H9 (cell line): ENCODE measurements at regions not wholly inside any gene's neighbourhood (a gene's known extent, or its start where the extent isn't known, plus 50 kb on each side); places are given as distances from the start of the nearest gene placed in this dataset.

Experiments
- DNase-seq: peaks from one replicate; pipeline ENCODE4 v3.0.0-alpha.2; 2017
- H2AFZ ChIP-seq: one replicate; pipeline ENCODE4 v1.6.1; 2013; ENCODE audit warnings: mild to moderate bottlenecking, low read length, control low read depth, moderate library complexity
- H2AK5ac ChIP-seq: 2 replicates; pipeline ENCODE4 v1.6.1; 2013; ENCODE audit warnings: low read length, control low read depth, mixed read lengths; ENCODE audit not compliant: insufficient read length
- H2BK120ac ChIP-seq: one replicate; pipeline ENCODE4 v1.6.1; 2013; ENCODE audit warnings: low read depth, mild to moderate bottlenecking, low read length, control low read depth, inconsistent platforms; ENCODE audit not compliant: poor library complexity, severe bottlenecking
- H2BK12ac ChIP-seq: 2 replicates; pipeline ENCODE4 v1.6.1; 2013; ENCODE audit warnings: low read length, control low read depth, mixed read lengths, low read depth; ENCODE audit not compliant: insufficient read length
- H2BK15ac ChIP-seq: 2 replicates; pipeline ENCODE4 v1.6.1; 2013; ENCODE audit warnings: low read depth, low read length, control low read depth
- H2BK20ac ChIP-seq: one replicate; pipeline ENCODE4 v1.6.1; 2013; ENCODE audit warnings: low read depth, mild to moderate bottlenecking, low read length, control low read depth, inconsistent platforms; ENCODE audit not compliant: poor library complexity, severe bottlenecking
- H2BK5ac ChIP-seq: 2 replicates; pipeline ENCODE4 v1.6.1; 2013; ENCODE audit warnings: low read length, control low read depth, mixed read lengths; ENCODE audit not compliant: insufficient read length
- H3K14ac ChIP-seq: 2 replicates; pipeline ENCODE4 v1.6.1; 2013; ENCODE audit warnings: low read length, control low read depth; ENCODE audit not compliant: insufficient read depth
- H3K18ac ChIP-seq: 2 replicates; pipeline ENCODE4 v1.6.1; 2013; ENCODE audit warnings: low read depth, mild to moderate bottlenecking, mixed read lengths, low read length, control low read depth; ENCODE audit not compliant: insufficient read length
- H3K23ac ChIP-seq: 2 replicates; pipeline ENCODE4 v1.6.1; 2013; ENCODE audit warnings: low read length, control low read depth, mixed read lengths, low read depth; ENCODE audit not compliant: insufficient read length
- H3K23me2 ChIP-seq: 2 replicates; pipeline ENCODE4 v1.6.1; 2013; ENCODE audit warnings: low read depth, mild to moderate bottlenecking, mixed read lengths, low read length, control low read depth; ENCODE audit not compliant: insufficient read length, poor library complexity, severe bottlenecking
- H3K27ac ChIP-seq: 2 replicates; pipeline ENCODE4 v1.5.1; 2013; ENCODE audit warnings: low read length, control low read depth, mixed read lengths, low read depth; ENCODE audit not compliant: insufficient read length
- H3K27me3 ChIP-seq: 2 replicates; pipeline ENCODE4 v1.6.1; 2013; ENCODE audit warnings: low read length, control low read depth, inconsistent platforms; ENCODE audit not compliant: insufficient read depth
- H3K4ac ChIP-seq: 2 replicates; pipeline ENCODE4 v1.6.1; 2013; ENCODE audit warnings: low read depth, mild to moderate bottlenecking, control low read depth, inconsistent platforms, low read length, moderate library complexity
- H3K4me1 ChIP-seq: 2 replicates; pipeline ENCODE4 v1.6.1; 2013; ENCODE audit warnings: low read length, control low read depth, inconsistent platforms; ENCODE audit not compliant: insufficient read depth
- H3K4me2 ChIP-seq: 2 replicates; pipeline ENCODE4 v1.6.1; 2013; ENCODE audit warnings: low read length, control low read depth, mixed read lengths; ENCODE audit not compliant: insufficient read length, insufficient read depth
- H3K56ac ChIP-seq: 2 replicates; pipeline ENCODE4 v1.6.1; 2013; ENCODE audit warnings: low read depth, mild to moderate bottlenecking, mixed read lengths, low read length, control low read depth; ENCODE audit not compliant: insufficient read length
- H3K79me1 ChIP-seq: 2 replicates; pipeline ENCODE4 v1.6.1; 2013; ENCODE audit warnings: low read depth, mild to moderate bottlenecking, moderate library complexity, low read length, control low read depth, inconsistent platforms; ENCODE audit not compliant: insufficient read depth, poor library complexity, severe bottlenecking
- H3K79me2 ChIP-seq: 2 replicates; pipeline ENCODE4 v1.6.1; 2013; ENCODE audit warnings: low read length, control low read depth, inconsistent platforms; ENCODE audit not compliant: insufficient read depth
- H3K9ac ChIP-seq: 2 replicates; pipeline ENCODE4 v1.6.1; 2013; ENCODE audit warnings: low read length, control low read depth, mixed read lengths; ENCODE audit not compliant: insufficient read length; ENCODE audit errors: extremely low read depth
- H3K9me3 ChIP-seq: one replicate; pipeline ENCODE4 v1.6.1; 2013; ENCODE audit warnings: low read depth, low read length, inconsistent platforms; ENCODE audit not compliant: control insufficient read depth
- H3T11ph ChIP-seq: one replicate; pipeline ENCODE4 v1.6.1; 2013; ENCODE audit warnings: mild to moderate bottlenecking, low read length, control low read depth, inconsistent platforms
- H4K20me1 ChIP-seq: one replicate; pipeline ENCODE4 v1.6.1; 2013; ENCODE audit not compliant: control insufficient read depth, insufficient read length, insufficient read depth
- H4K5ac ChIP-seq: 2 replicates; pipeline ENCODE4 v1.6.1; 2013; ENCODE audit warnings: low read depth, mild to moderate bottlenecking, mixed read lengths, low read length, control low read depth; ENCODE audit not compliant: insufficient read length
- H4K8ac ChIP-seq: replicated peaks from 2 replicates; pipeline ENCODE4 v1.6.1; 2013; ENCODE audit warnings: low read length, control low read depth, mixed read lengths, low read depth; ENCODE audit not compliant: insufficient read length
- H4K91ac ChIP-seq: 2 replicates; pipeline ENCODE4 v1.6.1; 2013; ENCODE audit warnings: low read depth, mild to moderate bottlenecking, moderate library complexity, mixed read lengths, low read length, control low read depth; ENCODE audit not compliant: insufficient read length
- H3K27ac Mint-ChIP-seq, 3 experiments: 2 replicates in 2 of 3; 3 replicates in 1 of 3; pipeline ENCODE4 v1.8.0; 2020 to 2021; ENCODE audit warnings: mixed read lengths in 3 of 3, mild to moderate bottlenecking in 1 of 3, moderate library complexity in 1 of 3
- H3K27me3 Mint-ChIP-seq: 2 replicates; pipeline ENCODE4 v1.8.0; 2021; ENCODE audit warnings: low read depth, mild to moderate bottlenecking, moderate library complexity, mixed read lengths
- H3K36me3 Mint-ChIP-seq, 3 experiments: 2 replicates in 2 of 3; 3 replicates in 1 of 3; pipeline ENCODE4 v1.8.0; 2020 to 2021; ENCODE audit warnings: low read depth in 3 of 3, mixed read lengths in 3 of 3; ENCODE audit not compliant: insufficient read depth in 1 of 3
- H3K4me1 Mint-ChIP-seq, 2 experiments: 2 replicates each; pipeline ENCODE4 v1.8.0; 2020; ENCODE audit warnings: mixed read lengths in 2 of 2
- H3K4me3 Mint-ChIP-seq, 2 experiments: 2 replicates in 1 of 2; 3 replicates in 1 of 2; pipeline ENCODE4 v1.8.0; 2020 to 2021; ENCODE audit warnings: mild to moderate bottlenecking in 2 of 2, mixed read lengths in 2 of 2, moderate library complexity in 1 of 2
- H3K9me3 Mint-ChIP-seq, 2 experiments: 2 replicates in 1 of 2; 3 replicates in 1 of 2; pipeline ENCODE4 v1.8.0; 2020; ENCODE audit warnings: mild to moderate bottlenecking in 2 of 2, mixed read lengths in 2 of 2, moderate library complexity in 1 of 2
- CTCF ChIP-seq: fragments of 200-600 bp; sonication (generic); conservative IDR thresholded peaks from 3 replicates; pipeline ENCODE4 v1.8.0; 2021; ENCODE audit warnings: antibody characterized with exemption, mild to moderate bottlenecking
- WGBS: extraction: QIAGEN DNeasy Blood & Tissue Kit; methylation state at CpG from one replicate; pipeline ENCODE4 v1.1.7; 2013; ENCODE audit warnings: missing lambda C conversion rate, low lambda C conversion rate, mixed read lengths; ENCODE audit not compliant: insufficient read length; ENCODE audit errors: extremely low coverage; 5-methylcytosine and 5-hydroxymethylcytosine counted together

GRCh38 chr15:38684440-38685010 is 119.9 kb upstream of the RASGRP1 start:
- Histone ChIP-seq H3K9me3 (no peaks in the 10 kb centered on the region), H2BK120ac (no peak overlapping the region), H3K4me2 (no peak overlapping the region), H3T11ph (no peak overlapping the region), H4K91ac (no peak overlapping the region), H3K56ac (no peak overlapping the region), H3K9ac (no peak overlapping the region), H2BK12ac (no peak overlapping the region), H3K14ac (no peak overlapping the region), H2AFZ (no peak overlapping the region), H2BK15ac (no peak overlapping the region), H2BK20ac (no peak overlapping the region), H3K79me1 (no peaks in the 10 kb centered on the region), H3K18ac (no peak overlapping the region), H3K27me3 (no peaks in the 10 kb centered on the region), H3K23me2 (no peaks in the 10 kb centered on the region), H3K23ac (no peak overlapping the region), H4K20me1 (no peaks in the 10 kb centered on the region), H3K27ac (no peak overlapping the region), H4K8ac (no peak overlapping the region), H3K4me1 (no peaks in the 10 kb centered on the region; the same call in 1 of the 2 replicates), H4K5ac (no peak overlapping the region), H3K4ac (no peak overlapping the region), H2BK5ac (no peak overlapping the region), H3K79me2 (no peaks in the 10 kb centered on the region), H2AK5ac (no peak overlapping the region)
- peaks cover 8% of the 10 kb centered on the region in 2 experiments for H3K4me1 Mint-ChIP-seq
- WGBS, result no CpG with 5 or more reads among the region's 2 CpGs
- H3K4me3 Mint-ChIP-seq, result no peak overlapping the region
- no peaks in the 10 kb centered on the region for H3K9me3 Mint-ChIP-seq
- H3K27me3 Mint-ChIP-seq, result peaks cover 2% of the 10 kb centered on the region; the same call in 1 of the 2 replicates
- H3K27ac Mint-ChIP-seq, result no peak overlapping the region
- DNase-seq, result no peak
- no peaks in the 10 kb centered on the region for H3K36me3 Mint-ChIP-seq
- TF ChIP-seq CTCF, result no peak
